ENCODE measurements at regions not wholly inside any gene's neighbourhood (a gene's known extent, or its start where the extent isn't known, plus 50 kb on each side); places are given as distances from the start of the nearest gene placed in this dataset.

DNA sequence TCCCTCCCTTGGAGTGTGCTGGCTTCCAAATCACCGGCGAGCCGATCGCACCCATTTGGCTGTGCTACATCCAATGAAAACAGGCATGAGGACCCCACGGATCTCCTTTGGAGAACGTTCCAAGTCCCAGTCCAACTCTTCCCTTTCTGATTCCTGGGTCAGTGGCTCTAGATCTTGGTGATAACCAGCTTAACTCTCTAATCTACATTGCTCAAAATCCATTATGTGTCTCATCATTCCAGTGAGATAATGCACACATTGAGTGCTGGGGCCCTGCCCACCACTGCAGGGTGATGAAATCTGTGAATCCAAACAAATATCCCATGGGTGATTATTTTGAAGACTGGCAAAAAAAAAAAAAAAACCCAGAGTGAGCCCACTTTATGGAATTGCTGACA is 232.7 kb upstream of the COPS8 start:
- TF ChIP-seq, protein P1, sequence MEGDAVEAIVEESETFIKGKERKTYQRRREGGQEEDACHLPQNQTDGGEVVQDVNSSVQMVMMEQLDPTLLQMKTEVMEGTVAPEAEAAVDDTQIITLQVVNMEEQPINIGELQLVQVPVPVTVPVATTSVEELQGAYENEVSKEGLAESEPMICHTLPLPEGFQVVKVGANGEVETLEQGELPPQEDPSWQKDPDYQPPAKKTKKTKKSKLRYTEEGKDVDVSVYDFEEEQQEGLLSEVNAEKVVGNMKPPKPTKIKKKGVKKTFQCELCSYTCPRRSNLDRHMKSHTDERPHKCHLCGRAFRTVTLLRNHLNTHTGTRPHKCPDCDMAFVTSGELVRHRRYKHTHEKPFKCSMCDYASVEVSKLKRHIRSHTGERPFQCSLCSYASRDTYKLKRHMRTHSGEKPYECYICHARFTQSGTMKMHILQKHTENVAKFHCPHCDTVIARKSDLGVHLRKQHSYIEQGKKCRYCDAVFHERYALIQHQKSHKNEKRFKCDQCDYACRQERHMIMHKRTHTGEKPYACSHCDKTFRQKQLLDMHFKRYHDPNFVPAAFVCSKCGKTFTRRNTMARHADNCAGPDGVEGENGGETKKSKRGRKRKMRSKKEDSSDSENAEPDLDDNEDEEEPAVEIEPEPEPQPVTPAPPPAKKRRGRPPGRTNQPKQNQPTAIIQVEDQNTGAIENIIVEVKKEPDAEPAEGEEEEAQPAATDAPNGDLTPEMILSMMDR (IDR thresholded peaks at IDR 0.05) = no peak
- H3K27ac ChIP-seq = no peak overlapping the region
- peak; percentile 28 for DNase-seq (ENCODE audit: low spot score)
- H3K4me3 ChIP-seq = no peak overlapping the region

DNA sequence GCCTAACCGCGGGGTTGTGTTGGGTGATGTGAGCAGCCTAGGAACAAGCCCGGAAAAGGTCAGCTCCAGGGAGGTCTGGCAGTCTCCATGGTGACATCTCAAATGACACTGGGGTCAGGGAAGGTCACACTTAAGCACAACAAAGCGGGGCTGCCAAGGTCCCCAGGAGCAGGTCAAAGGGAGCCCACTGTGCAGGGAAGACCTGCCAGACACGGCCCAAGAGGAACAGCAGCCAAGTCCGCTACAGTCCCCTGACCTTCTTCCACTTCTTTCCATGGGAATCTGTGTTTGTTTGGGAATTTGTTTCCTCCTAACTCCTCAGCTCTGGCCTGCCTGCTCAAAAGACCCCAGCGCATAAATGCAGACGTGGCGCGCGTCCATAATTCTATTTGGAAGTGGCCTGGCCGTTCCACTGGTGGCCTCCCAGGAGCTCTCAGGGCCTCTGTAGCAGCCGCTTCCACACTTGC is 232.1 kb upstream of the COPS8 start:
- H3K27ac ChIP-seq = no peak overlapping the region
- TF ChIP-seq, protein P1 (IDR thresholded peaks at IDR 0.05) = no peak
- no peak overlapping the region for H3K4me3 ChIP-seq
- DNase-seq (ENCODE audit: low spot score) = peak; percentile 52

DNA sequence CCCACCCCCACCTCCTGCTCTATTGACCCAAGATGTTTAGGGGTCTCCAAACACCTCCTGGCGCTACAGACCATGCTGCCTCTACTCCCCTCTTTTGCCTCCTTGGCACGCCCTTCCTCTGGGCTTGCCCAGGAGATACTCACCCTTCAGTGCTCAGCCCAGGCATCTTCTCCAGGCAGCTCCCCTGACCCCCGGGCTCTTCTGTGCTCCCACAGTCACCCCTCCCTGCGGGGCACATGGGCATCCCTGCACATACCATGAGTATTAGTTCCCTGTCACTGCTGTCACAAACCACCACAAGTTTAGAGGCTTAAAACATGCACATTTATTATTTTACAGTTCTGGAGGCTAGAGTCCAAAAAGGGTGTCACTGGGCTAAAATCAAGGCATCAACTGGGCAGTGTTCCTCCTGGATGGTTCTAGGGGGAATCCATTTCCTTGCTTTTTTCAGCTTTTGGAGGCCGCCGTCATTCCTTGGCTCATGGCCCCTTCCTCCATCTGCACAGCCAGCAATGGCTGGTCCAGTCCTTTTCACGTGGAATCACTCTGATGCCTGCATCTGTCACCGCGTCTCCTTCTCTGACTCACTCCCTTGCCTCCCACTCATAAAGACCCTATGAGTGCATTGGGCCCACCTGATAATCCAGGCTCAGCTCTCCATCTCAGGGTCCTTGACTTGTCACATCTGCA is 230.4 kb upstream of the COPS8 start:
- H3K27ac ChIP-seq = no peak overlapping the region
- TF ChIP-seq, protein P1 (IDR thresholded peaks at IDR 0.05) = no peak
- peak; percentile 60 for DNase-seq (ENCODE audit: low spot score)
- no peak overlapping the region for H3K4me3 ChIP-seq

DNA sequence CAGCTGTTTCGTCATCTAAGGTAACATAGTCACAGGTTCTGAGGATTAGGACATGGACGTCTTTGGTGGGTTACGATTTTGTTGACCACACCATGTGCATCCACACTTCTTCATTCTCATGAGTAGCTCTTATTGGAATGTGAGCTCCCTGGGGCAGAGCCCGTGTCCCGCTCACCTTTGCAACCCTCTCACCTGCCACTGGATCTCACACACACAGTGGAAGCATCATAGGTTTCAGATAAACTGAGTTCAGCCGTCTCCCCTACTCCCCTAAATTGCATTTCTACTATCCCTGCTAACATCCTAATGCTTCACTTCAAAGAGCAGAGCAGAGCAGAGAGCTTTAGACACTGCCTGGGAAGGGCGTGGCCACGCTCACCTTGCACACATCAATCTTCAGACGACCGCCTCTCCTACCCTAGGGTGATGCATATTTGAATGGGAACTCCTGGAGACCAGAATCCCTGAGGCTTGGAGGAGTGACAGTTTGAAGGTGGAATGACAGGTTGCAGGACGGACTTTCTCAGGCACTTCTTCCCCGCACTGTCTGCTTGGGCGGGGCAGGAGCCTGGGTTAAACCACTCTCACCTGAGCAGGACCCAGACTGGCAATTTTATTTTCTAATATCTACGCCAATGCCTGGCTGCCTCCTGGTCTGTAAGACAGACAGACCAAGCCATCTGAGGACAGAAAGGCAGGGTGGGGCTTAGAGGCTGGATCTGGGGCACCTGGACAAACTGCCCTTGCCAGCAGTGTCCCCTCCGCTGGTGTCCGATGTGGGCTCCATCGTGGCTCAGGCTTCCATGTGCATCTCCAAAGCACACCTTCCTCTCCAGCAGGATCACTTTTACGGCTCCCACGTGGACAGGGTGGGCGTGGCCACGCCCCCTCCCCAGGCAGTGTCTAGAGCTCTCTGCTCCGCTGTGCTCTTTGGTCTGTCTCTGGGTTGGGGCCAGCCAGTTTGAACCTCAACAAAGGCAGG is 229.5 kb upstream of the COPS8 start:
- Histone ChIP-seq H3K27ac (no peak overlapping the region), H3K4me3 (no peak overlapping the region)
- peak; percentile 69 for DNase-seq (ENCODE audit: low spot score)
- TF ChIP-seq, protein P1 (IDR thresholded peaks at IDR 0.05) = no peak

DNA sequence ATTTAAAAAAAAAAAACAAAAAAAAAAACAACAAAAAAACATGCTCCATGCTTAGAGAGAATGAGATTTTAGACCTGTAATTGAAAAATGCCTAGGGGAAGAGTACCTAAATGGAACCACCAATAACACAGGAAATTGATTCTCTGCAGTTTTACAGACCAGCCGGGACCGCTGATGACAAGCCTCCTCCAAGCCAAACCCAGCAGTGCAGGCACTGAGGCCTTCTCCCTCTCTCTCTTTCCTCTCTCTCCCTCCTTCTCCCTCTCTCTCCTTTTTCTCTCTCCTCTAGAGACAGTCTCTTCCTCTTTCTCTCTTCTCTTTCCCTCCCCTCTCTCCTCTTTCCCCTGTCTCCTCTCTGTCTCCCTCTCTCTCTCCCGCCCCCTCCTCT is 228.8 kb upstream of the COPS8 start:
- TF ChIP-seq, protein P1 (IDR thresholded peaks at IDR 0.05) = no peak
- Histone ChIP-seq H3K4me3 (no peak overlapping the region), H3K27ac (no peak overlapping the region)
- no peak for DNase-seq (ENCODE audit: low spot score)

DNA sequence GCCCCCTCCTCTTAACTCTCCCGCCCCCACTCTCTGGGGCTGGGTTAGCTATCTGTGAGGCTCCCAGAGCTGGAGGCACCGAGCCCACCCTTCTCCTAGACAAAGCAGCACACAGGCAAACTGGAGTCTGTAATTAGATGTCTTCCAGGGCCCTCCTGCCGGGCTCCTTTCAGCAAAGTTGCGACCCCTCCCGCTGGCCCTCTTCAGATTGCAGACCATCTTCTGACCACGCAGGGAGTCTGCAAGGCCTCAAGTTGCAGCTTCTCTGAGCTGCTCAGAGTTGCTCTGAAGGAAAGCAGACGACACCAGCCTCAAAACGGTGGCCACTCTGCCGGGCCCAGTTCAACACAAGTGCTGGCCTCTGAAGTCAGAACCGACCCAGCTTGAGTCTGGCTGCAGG is 228.4 kb upstream of the COPS8 start:
- peak; percentile 58 for DNase-seq (ENCODE audit: low spot score)
- Histone ChIP-seq H3K4me3 (no peak overlapping the region), H3K27ac (no peak overlapping the region)
- TF ChIP-seq, protein P1 (IDR thresholded peaks at IDR 0.05) = no peak
